NCI-H774 (cell line): ENCODE measurements at regions not wholly inside any gene's neighbourhood (a gene's known extent, or its start where the extent isn't known, plus 50 kb on each side); places are given as distances from the start of the nearest gene placed in this dataset.
"Not testable (repeated sequence)": the region's sequence is repeated elsewhere in the genome, so short reads cannot be mapped to it uniquely, and the experiment has no call there.

Experiments used
- DNase-seq: peaks from one replicate; lab custom pipeline; 2025; lab: John Stamatoyannopoulos, UW

DNA sequence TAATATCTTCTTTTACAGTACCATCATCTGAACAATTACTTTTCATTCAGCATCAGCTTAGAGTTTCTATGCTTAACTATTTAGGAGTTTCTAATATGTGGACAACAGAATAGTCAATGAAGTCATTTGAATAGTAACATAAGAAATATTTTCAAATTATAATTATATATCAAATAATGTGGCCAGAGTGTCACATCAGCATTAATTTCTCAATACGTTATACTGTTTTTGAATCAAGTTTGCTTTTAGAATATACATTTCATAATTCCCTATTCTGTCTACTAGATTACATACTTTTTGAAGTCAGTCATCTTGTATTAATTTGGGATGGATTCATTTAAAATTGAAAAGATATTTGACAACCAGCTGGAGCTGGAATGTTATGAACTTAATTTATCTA, 677.4 kb upstream of the PABPC4L start:
- no peak for DNase-seq

DNA sequence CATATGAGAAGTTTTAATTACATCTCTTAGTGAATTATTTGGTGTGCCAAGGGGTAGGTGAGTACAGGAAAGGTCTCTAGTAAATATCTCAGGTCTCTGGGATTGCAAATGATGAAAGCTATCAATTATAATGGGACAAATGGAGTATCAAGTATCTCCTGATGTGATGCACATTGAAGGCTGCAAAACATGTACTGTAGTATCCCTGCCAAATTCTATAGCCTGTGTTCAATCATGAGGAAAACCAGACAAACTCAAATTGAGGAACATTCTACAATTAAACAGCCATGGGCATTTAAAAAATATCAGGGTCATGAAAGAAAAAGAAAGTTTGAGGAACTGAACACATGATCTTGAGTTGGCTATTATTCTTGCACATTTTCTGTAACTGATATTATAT, 665.4 kb upstream of the PABPC4L start:
- no peak for DNase-seq

- DNase-seq, result no peak
Observed at GRCh38 chr4:134865675-134866074, 664.1 kb upstream of the PABPC4L start.

GRCh38 chr4:134862116-134862515, 660.5 kb upstream of the PABPC4L start:
- no peak for DNase-seq

DNA sequence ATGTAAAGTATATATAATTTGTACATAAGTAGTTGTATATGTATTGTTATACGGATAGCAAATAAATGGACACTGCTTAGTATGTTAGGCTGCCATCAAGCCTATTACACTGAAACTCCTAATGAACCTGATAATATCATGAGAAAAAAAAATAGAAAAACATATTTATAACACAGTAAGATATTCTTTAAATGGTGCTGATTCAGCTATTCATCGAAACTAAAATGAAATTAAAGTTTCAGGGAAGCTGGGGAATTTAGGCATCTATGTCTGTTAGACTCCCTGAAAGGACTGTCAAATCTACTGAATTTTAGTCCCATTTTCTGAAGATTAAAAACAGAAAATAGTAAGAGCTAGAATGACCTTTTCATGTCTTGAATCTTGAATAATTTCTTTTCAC, 647.1 kb upstream of the PABPC4L start:
- no peak for DNase-seq

GRCh38 chr4:134830741-134831140, 629.2 kb upstream of the PABPC4L start:
- DNase-seq, result not testable (repeated sequence)

- DNase-seq, result no peak
Observed at GRCh38 chr4:134812611-134813010, 611.0 kb upstream of the PABPC4L start.

- no peak for DNase-seq
Observed at GRCh38 chr4:134807231-134807745, 605.7 kb upstream of the PABPC4L start.

DNA sequence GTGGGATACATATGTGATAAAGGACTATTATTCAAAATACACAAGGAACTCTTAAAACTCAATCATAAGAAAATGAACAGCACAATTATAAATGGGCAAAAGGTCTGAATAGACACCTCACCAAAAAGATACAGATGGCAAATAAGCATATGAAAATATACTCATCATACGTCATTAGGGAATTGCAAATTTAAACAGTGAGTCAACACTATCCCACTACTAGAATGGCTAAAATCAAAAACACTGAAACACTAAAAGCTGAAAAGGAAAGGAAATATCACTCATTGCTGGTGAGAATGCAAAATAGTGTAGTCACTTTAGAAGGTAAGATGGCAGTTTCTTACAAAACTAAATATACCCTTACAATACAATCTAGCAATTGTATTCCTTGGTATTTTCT, 597.0 kb upstream of the PABPC4L start:
- no peak for DNase-seq

DNA sequence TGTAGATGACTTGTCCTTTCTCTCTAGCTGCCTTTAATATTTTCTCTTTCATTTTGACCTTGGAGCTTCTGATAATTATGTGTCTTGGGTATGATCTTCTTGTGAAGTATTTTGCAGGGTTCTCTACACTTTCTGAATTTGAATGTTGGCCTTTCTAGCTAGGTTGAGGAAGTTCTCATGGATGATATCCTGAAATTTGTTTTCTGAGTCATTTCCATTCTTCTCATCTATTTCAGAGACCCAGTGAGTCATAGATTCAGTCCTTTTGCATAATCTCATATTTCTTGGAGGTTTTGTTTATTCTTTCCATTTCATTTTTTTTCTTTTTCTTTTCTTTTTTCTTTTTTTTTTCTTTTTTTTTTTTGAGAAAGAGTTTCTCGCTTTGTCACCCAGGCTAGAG, 585.7 kb upstream of the PABPC4L start:
- no peak for DNase-seq

DNA sequence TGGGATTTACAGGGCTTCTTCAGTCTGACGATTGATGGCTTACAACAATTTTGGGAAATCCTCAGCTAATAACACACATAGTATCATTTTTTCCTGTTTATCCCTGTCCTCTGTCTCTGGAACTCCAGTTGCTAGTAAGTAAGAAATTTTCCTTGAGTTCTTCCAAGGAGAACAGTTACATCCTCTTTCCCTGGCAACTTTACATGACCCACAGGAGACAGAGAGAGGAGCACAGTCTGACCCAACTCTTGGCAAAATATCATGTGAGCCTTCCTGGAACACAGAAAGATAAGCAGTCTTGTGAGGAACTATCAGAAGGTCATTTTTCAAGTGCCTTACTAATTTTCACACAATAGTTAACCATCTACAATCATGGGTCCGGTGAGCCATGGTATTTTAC, 578.7 kb upstream of the PABPC4L start:
- DNase-seq, result no peak

- DNase-seq, result no peak
Observed at GRCh38 chr4:134777606-134778005, 576.0 kb upstream of the PABPC4L start.

GRCh38 chr4:134773497-134774000, 572.0 kb upstream of the PABPC4L start:
- DNase-seq, result no peak

- no peak for DNase-seq
Observed at GRCh38 chr4:134762053-134762452, 560.5 kb upstream of the PABPC4L start.

DNA sequence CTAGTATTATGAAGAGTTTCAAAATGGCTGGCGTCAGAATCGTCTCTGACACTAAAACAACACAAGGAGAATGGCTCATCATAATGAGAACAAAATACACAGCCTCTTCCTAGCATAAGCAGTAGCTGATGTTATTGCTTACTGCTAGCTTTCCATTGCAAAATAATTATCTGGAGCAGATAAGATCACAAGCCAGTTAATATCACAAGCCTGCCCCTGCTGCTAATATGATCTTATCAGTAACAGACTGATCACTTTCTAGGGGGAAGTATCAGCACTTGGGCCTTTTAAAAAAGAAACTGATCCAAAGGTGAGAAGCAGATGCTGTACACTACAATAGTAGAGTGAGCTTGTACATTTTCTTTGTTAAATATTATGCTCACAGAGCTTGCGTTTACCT, 554.8 kb upstream of the PABPC4L start:
- no peak for DNase-seq

DNA sequence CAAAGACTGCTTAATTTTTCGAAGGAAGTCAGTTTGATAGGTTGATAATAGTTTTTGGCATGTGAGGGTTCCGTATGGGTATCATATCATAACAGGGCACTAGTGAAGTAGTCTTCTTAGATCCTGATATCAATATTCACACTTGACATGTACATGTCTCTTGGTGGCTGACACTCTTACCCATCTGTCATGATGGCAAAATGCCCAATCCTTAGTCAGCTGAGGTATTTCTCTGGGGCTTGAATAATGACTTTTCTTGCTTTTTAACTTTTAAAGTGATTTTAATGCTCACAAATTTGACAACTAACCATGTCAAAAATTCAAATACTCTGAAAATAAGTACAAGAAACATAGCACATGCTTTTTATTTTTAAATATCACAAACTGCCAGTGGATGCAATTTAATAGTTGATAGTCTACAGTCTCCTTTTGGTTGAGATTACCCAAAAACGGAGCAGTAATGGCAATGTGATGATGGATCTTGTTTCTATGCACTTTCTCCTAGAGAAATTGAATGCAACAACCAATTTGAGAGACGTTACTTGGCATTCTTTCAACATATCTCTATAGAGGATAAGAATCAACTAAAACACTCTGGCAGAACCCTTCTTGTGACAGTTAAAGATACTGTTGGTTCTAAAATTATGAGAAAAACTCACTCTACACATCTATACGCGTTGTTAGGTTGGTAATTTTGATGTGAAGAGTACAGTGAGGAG, 552.9 kb upstream of the PABPC4L start:
- DNase-seq, result no peak

GRCh38 chr4:134753390-134753789, 551.8 kb upstream of the PABPC4L start:
- no peak for DNase-seq

GRCh38 chr4:134747108-134747805, 545.7 kb upstream of the PABPC4L start:
- no peak for DNase-seq

GRCh38 chr4:134740290-134740689, 538.7 kb upstream of the PABPC4L start:
- no peak for DNase-seq

- DNase-seq, result no peak
Observed at GRCh38 chr4:134735901-134736300, 534.3 kb upstream of the PABPC4L start.

DNA sequence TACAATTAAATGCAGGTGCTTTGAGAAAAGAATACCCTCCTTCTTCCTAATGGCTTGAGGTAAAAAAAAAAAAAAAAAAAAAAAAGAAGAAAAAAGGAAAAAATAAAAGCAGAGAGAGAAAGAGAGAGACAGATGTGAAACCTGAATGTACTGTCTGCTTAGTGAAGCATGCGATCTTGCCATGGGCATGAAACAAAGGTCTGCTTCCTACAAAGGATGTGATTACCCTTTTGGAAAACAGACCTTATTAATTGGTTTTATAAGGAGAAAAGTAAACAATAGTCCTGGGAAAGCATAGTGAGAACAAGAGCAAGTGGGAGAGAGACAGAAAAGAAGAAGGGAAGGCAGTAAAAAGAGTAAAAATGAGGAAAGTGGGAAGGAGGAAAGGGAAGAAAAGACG, 526.1 kb upstream of the PABPC4L start:
- no peak for DNase-seq

- DNase-seq, result no peak
Observed at GRCh38 chr4:134722306-134722705, 520.7 kb upstream of the PABPC4L start.

DNA sequence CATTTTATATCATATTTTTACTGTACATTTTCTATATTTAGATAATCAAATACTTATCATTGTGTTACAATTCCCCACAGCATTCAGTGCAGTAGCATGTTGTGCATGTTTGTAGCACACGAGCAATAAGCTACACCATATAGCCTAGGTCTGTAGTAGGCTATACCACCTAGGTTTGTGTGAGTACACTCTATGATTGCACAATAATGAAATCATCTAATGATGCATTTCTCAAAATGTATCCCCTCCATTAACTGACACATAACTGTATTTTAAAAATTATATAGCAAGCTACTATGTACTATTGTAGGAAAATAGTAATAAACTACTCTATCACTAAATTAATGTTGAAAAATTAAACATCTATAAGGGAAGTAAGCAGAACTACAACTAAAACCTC, 518.4 kb upstream of the PABPC4L start:
- no peak for DNase-seq
